ENCODE measurements at regions not wholly inside any gene's neighbourhood (a gene's known extent, or its start where the extent isn't known, plus 50 kb on each side); places are given as distances from the start of the nearest gene placed in this dataset.

- no peak for TF ChIP-seq POLR2A (IDR thresholded peaks at IDR 0.05; ENCODE audit: low read length)
- TF ChIP-seq GATA1 (IDR thresholded peaks at IDR 0.05; ENCODE audit: low read depth, low read length): no peak
These were observed 348.5 kb downstream of the RFC3 start for GRCh38 chr13:34166406-34166805.

All from erythroblast (primary cell).